Testis (tissue), 2 donors: ENCODE measurements at regions not wholly inside any gene's neighbourhood (a gene's known extent, or its start where the extent isn't known, plus 50 kb on each side); places are given as distances from the start of the nearest gene placed in this dataset.

Experiments used
- DNase-seq: peaks from one replicate; pipeline ENCODE4 v3.0.0-alpha.2; 2019
- H3K27ac ChIP-seq, 2 donors: fragments of 200-600 bp; sonication (generic); one replicate each; pipeline ENCODE4 v1.5.1; 2019
- H3K27me3 ChIP-seq: fragments of 200-600 bp; sonication (generic); one replicate; pipeline ENCODE4 v1.5.1; 2019
- H3K36me3 ChIP-seq: fragments of 200-600 bp; sonication (generic); one replicate; pipeline ENCODE4 v1.5.1; 2017; ENCODE audit warnings: low read depth; ENCODE audit errors: missing control alignments
- H3K4me1 ChIP-seq: fragments of 200-600 bp; sonication (generic); one replicate; pipeline ENCODE4 v1.5.1; 2019
- H3K4me3 ChIP-seq, 2 donors: fragments of 200-600 bp; sonication (generic); one replicate each; pipeline ENCODE4 v1.5.1; 2017 to 2019
- H3K9me3 ChIP-seq: fragments of 200-600 bp; sonication (generic); one replicate; pipeline ENCODE4 v1.5.1; 2017
- POLR2A ChIP-seq: fragments of 450-650 bp; IDR thresholded peaks from one replicate; pipeline ENCODE4 v1.6.1; 2017; ENCODE audit warnings: antibody characterized with exemption, mild to moderate bottlenecking, moderate library complexity
- WGBS, 2 donors: methylation state at CpG; one replicate each; pipeline ENCODE4 v1.1.5; 2018; 5-methylcytosine and 5-hydroxymethylcytosine counted together
- intact Hi-C: fragments of 100-400 bp; cut with DNase I; formaldehyde crosslinking; loops from one replicate; pipeline ENCODE4 v1.15.1; 2023; ENCODE audit warnings: low total_unique reads
- TF ChIP-seq, protein P1 (sequence below), 3 experiments: fragments of 450-650 bp in 2 of 3; fragments of 200-600 bp in 1 of 3; sonication (generic) in 1 of 3; IDR thresholded peaks; one replicate each; pipeline ENCODE4 v1.5.1; 2016 to 2019; ENCODE audit warnings: antibody characterized with exemption in 3 of 3, mild to moderate bottlenecking in 2 of 3, moderate library complexity in 1 of 3

DNA sequence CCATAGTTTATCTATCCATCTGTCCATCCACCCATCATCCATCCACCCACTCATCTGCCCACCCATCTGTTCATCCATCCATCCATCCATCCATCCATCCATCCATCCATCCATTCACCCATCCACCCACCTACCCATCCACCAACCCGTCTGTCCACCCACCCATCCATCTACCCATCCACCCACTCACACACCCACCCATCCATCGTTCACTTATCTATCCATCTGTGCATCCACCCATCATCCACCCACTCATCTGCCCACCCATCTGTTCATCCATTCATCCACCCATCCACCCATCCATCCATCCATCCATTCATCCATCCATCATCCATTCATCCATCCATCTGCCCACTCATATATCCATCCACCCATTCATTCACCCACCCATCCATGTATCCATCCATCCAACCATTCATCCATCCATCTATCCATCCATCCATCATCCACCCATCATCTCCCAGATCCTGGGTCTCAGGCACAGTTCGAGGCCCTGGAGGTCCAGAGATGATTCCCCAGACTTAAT is 88.2 kb upstream of the WNT4 start:
- TF ChIP-seq, protein P1, sequence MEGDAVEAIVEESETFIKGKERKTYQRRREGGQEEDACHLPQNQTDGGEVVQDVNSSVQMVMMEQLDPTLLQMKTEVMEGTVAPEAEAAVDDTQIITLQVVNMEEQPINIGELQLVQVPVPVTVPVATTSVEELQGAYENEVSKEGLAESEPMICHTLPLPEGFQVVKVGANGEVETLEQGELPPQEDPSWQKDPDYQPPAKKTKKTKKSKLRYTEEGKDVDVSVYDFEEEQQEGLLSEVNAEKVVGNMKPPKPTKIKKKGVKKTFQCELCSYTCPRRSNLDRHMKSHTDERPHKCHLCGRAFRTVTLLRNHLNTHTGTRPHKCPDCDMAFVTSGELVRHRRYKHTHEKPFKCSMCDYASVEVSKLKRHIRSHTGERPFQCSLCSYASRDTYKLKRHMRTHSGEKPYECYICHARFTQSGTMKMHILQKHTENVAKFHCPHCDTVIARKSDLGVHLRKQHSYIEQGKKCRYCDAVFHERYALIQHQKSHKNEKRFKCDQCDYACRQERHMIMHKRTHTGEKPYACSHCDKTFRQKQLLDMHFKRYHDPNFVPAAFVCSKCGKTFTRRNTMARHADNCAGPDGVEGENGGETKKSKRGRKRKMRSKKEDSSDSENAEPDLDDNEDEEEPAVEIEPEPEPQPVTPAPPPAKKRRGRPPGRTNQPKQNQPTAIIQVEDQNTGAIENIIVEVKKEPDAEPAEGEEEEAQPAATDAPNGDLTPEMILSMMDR (IDR thresholded peaks at IDR 0.05), result no peak
- no peak for TF ChIP-seq POLR2A
- no peak for DNase-seq
- Histone ChIP-seq H3K4me3 (no peak overlapping the region), H3K27ac (no peak overlapping the region), H3K9me3 (no peaks in the 10 kb centered on the region), H3K4me1 (no peaks in the 10 kb centered on the region), H3K36me3 (no peaks in the 10 kb centered on the region), H3K27me3 (no peaks in the 10 kb centered on the region)
- intact Hi-C loops, result no loop called here
- WGBS, 2 donors, result 81 to 91% methylated on average over 3 of the region's 3 CpGs

DNA sequence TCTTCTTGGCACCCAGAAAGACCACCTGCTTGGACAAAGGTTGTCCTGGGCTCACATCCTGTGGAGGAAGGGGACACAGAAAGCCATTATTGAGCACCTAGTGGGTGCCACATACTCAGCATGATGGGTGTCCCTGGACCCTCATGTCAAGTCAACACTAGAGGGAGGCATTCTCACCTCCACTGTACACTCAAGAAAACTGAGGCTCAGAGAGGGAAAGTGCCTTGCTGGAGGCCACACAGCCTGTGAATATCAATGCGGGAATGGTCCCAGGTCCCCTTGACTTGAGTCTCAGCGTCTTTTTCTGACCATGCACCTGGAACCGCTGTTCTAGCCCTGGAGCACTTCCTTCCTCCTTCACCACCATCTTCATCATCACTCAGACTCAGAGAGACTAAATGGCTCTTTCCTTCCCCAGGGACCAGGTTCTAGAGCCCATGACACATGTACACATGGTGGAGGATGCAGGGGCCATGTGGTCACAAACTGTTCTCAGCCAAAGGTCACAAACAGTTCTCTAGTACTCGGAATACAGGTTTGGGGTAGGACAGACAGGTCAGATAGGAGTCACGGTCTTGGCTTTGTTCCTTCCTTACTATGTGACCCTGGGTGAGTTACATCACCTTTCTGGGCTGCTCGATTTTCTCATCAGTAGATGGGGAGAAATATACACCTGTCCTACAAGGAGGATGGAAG is 89.2 kb upstream of the WNT4 start:
- Histone ChIP-seq H3K27me3 (no peaks in the 10 kb centered on the region), H3K4me3 (no peak overlapping the region), H3K4me1 (no peaks in the 10 kb centered on the region), H3K36me3 (no peaks in the 10 kb centered on the region), H3K27ac (no peak overlapping the region), H3K9me3 (no peaks in the 10 kb centered on the region)
- TF ChIP-seq, protein P1 (IDR thresholded peaks at IDR 0.05), result no peak
- no peak for TF ChIP-seq POLR2A
- intact Hi-C loops, result no loop called here
- no peak for DNase-seq
- 84 to 85% methylated on average over 6 of the region's 6 CpGs for WGBS, 2 donors

DNA sequence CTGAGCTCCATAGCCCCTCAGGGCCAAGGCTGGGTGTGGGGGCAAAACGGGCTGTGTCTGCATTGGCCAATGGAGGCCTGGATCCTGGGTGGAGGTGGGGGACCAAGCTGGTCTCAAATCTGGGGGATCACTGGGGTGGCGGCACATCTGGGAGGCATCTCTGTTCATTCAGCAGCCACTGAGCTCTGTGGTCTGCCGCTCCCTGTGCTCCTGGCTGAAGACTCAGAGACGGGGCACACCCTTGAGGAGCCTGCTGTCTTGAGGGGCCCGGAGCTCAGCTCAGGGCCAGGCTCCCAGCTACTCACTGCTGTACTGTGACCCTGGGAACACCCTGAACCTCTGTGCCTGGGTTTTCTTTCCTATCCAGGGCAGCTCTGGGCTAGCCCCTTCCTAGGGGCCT is 90.3 kb upstream of the WNT4 start:
- DNase-seq, result no peak
- H3K27ac ChIP-seq, result no peak overlapping the region
- no peaks in the 10 kb centered on the region for H3K9me3 ChIP-seq
- H3K36me3 ChIP-seq, result no peaks in the 10 kb centered on the region
- WGBS, 2 donors, result 77 to 96% methylated on average over 5 of the region's 5 CpGs
- H3K4me3 ChIP-seq, result no peak overlapping the region
- intact Hi-C loops, result no loop called here
- no peaks in the 10 kb centered on the region for H3K4me1 ChIP-seq
- TF ChIP-seq, protein P1 (IDR thresholded peaks at IDR 0.05), result no peak
- no peak for TF ChIP-seq POLR2A
- H3K27me3 ChIP-seq, result no peaks in the 10 kb centered on the region

DNA sequence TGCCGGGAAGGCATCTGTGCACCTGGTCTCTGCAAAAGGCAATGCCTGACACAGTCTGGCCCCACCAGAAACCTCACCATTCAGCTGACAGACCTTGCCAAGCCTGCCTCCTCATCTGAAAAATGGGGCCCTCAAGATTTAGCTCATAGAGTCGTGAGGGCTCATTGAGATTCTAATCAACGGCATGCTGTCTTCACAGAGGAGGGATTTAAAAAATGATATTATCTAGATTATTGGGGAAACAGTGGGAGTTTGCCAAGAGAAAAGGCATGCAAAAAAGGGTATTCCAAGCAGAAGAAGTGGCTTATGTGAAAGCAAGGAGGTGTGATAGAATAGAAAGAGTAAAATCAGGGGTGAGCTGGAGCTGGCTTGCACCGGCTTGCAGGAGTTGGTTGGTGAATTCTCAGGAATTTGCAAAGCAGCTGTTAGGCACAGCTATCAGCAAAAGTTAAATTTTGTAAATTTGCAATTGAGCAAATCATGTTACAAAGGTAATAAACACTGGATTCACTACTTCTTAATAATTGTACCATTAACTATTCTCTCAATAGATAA is 91.7 kb upstream of the WNT4 start:
- 50 to 51% methylated on average over 3 to 4 of the region's 4 CpGs for WGBS, 2 donors
- no peaks in the 10 kb centered on the region for H3K9me3 ChIP-seq
- H3K27ac ChIP-seq, result no peak overlapping the region
- no peaks in the 10 kb centered on the region for H3K4me1 ChIP-seq
- intact Hi-C loops, result no loop called here
- no peak overlapping the region for H3K4me3 ChIP-seq
- TF ChIP-seq, protein P1 (IDR thresholded peaks at IDR 0.05), result no peak
- no peak for TF ChIP-seq POLR2A
- H3K27me3 ChIP-seq, result no peaks in the 10 kb centered on the region
- DNase-seq, result no peak
- H3K36me3 ChIP-seq, result no peaks in the 10 kb centered on the region

DNA sequence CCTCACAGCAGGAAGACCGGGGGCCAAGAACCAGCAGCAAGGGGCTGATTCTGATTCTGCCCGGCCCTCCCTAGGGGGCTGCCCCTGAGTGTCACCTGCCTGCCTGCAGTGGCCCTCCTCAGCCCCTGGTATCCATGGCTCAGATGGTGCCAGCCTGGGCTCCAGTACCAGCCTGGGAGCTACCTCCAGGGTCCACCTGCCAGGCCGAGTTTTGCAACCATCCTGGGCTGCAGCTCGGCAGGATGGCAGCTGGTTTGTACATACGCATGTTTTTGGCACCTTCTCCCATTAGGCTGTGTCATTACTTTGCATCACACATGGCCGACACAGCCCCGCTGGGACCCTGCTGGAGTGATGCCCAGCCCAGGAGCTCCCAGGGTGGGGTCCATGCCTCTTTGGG is 93.3 kb upstream of the WNT4 start:
- WGBS, 2 donors, result 73 to 96% methylated on average over 4 to 7 of the region's 7 CpGs
- H3K27me3 ChIP-seq, result no peaks in the 10 kb centered on the region
- no peak for DNase-seq
- H3K4me1 ChIP-seq, result no peaks in the 10 kb centered on the region
- no peak overlapping the region for H3K27ac ChIP-seq
- H3K36me3 ChIP-seq, result no peaks in the 10 kb centered on the region
- H3K9me3 ChIP-seq, result no peaks in the 10 kb centered on the region
- intact Hi-C loops, result no loop called here
- no peak overlapping the region for H3K4me3 ChIP-seq
- no peak for TF ChIP-seq POLR2A
- TF ChIP-seq, protein P1 (IDR thresholded peaks at IDR 0.05), result no peak
